HL-60 (cell line): ENCODE measurements at regions not wholly inside any gene's neighbourhood (a gene's known extent, or its start where the extent isn't known, plus 50 kb on each side); places are given as distances from the start of the nearest gene placed in this dataset.

Experiments
- DNase-seq, 2 experiments: peaks; one replicate each; pipeline ENCODE4 v3.0.0-alpha.2; 2010 to 2020; ENCODE audit warnings: low read depth in 1 of 2, low spot score in 1 of 2
- H3K27ac ChIP-seq: fragments of 250-450 bp; sonication (Bioruptor Pico); replicated peaks from 2 replicates; pipeline ENCODE4 v1.5.1; 2020; ENCODE audit warnings: mild to moderate bottlenecking, moderate library complexity
- H3K27me3 ChIP-seq: fragments of 250-450 bp; sonication (Bioruptor Pico); 2 replicates; pipeline ENCODE4 v1.5.1; 2021; ENCODE audit warnings: mild to moderate bottlenecking, moderate library complexity; ENCODE audit not compliant: insufficient read depth, poor library complexity, severe bottlenecking
- H3K4me3 ChIP-seq: replicated peaks from 2 replicates; pipeline ENCODE4 v1.5.1; 2011; ENCODE audit warnings: mild to moderate bottlenecking, control low read depth, low read length; ENCODE audit not compliant: insufficient read depth
- CTCF ChIP-seq: IDR thresholded peaks from one replicate; pipeline ENCODE4 v1.5.1; 2011; ENCODE audit warnings: low read length, control low read depth, inconsistent platforms; ENCODE audit not compliant: insufficient read depth
- GABPA ChIP-seq: IDR thresholded peaks from 2 replicates; pipeline ENCODE4 v1.6.1; 2012; ENCODE audit warnings: low read depth
- POLR2AphosphoS5 ChIP-seq: IDR thresholded peaks from 2 replicates; pipeline ENCODE4 v1.6.1; 2012; ENCODE audit warnings: low read depth
- REST ChIP-seq: IDR thresholded peaks from 2 replicates; pipeline ENCODE4 v1.6.1; 2012; ENCODE audit warnings: low read depth; ENCODE audit not compliant: insufficient replicate concordance
- SPI1 ChIP-seq: IDR thresholded peaks from 2 replicates; pipeline ENCODE4 v1.6.1; 2012; ENCODE audit warnings: low read depth, mild to moderate bottlenecking, borderline replicate concordance

DNA sequence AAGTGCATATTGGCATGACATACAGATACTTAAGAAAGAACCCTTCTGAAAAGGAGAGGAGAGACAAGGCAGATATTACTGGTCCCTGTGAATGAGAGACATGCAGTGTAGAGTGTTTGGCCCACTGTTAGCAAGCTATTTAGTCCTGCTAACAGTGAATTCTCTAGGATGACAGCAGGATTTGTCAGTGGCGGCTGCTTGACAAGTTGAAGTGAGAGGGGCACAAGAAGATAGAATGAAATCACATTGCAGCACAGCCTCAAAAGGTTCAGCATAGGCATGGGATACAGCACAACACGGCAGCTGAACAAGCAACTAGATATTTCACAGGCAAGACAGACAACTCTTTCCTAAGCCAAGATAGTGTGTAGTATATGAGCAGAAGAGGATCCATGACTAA is 407.9 kb downstream of the PLA2G4A start:
- TF ChIP-seq CTCF: no peak
- H3K4me3 ChIP-seq: no peak overlapping the region
- no peaks in the 10 kb centered on the region for H3K27me3 ChIP-seq
- H3K27ac ChIP-seq: no peak overlapping the region
- no peak for DNase-seq

GRCh38 chr1:187237542-187237941 is 408.8 kb downstream of the PLA2G4A start:
- no peak for DNase-seq
- Histone ChIP-seq H3K27ac (no peak overlapping the region), H3K27me3 (no peaks in the 10 kb centered on the region), H3K4me3 (no peak overlapping the region)
- no peak for TF ChIP-seq CTCF
- TF ChIP-seq SPI1: no peak
- no peak for TF ChIP-seq GABPA
- no peak for TF ChIP-seq POLR2AphosphoS5
- no peak for TF ChIP-seq REST

- Histone ChIP-seq H3K4me3 (no peak overlapping the region), H3K27ac (no peak overlapping the region), H3K27me3 (no peaks in the 10 kb centered on the region)
- DNase-seq: no peak
- no peak for TF ChIP-seq SPI1
- no peak for TF ChIP-seq GABPA
- no peak for TF ChIP-seq POLR2AphosphoS5
- no peak for TF ChIP-seq REST
- no peak for TF ChIP-seq CTCF
These were observed 413.2 kb downstream of the PLA2G4A start for GRCh38 chr1:187241971-187242370.

- H3K27ac ChIP-seq: no peak overlapping the region
- no peaks in the 10 kb centered on the region for H3K27me3 ChIP-seq
- no peak overlapping the region for H3K4me3 ChIP-seq
- DNase-seq: no peak
- TF ChIP-seq SPI1: no peak
- no peak for TF ChIP-seq POLR2AphosphoS5
- TF ChIP-seq REST: no peak
- TF ChIP-seq GABPA: no peak
- TF ChIP-seq CTCF: no peak
These were observed 415.9 kb downstream of the PLA2G4A start for GRCh38 chr1:187244623-187245022.
